Fibroblast of pulmonary artery (primary cell): ENCODE measurements at regions not wholly inside any gene's neighbourhood (a gene's known extent, or its start where the extent isn't known, plus 50 kb on each side); places are given as distances from the start of the nearest gene placed in this dataset.
"Not testable (repeated sequence)": the region's sequence is repeated elsewhere in the genome, so short reads cannot be mapped to it uniquely, and the experiment has no call there.

Experiments used
- DNase-seq: peaks from one replicate; pipeline ENCODE4 v3.0.0-alpha.2; 2010; ENCODE audit warnings: low read depth
- H3K4me3 ChIP-seq: replicated peaks from 2 replicates; pipeline ENCODE4 v1.5.1; 2011; ENCODE audit warnings: low read depth, mild to moderate bottlenecking, control low read depth, low read length, moderate library complexity
- TF ChIP-seq, protein P1 (sequence below): IDR thresholded peaks from 2 replicates; pipeline ENCODE4 v1.5.1; 2011; ENCODE audit warnings: mild to moderate bottlenecking, control low read depth, low read length, inconsistent platforms; ENCODE audit errors: missing control alignments

DNA sequence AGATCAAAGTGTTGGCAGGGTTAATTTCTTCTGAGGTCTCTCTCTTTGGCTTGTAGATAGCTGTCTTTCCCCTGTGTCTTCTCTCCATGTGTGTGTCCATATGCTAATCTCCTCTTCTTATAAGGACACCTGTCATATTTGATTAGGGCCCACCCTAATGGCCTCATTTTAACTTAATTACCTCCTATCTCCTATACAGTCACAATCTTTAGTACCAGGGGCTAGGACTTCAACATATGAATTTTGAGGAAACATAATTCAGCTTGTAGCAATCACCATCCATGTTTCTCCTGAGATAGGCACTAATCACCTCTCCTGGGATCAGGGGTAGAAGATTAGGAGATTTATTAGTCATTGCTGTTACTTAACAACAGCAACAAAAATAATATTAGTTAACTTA lies 196.1 kb upstream of the RXFP2 start:
- no peak for DNase-seq
- TF ChIP-seq, protein P1, sequence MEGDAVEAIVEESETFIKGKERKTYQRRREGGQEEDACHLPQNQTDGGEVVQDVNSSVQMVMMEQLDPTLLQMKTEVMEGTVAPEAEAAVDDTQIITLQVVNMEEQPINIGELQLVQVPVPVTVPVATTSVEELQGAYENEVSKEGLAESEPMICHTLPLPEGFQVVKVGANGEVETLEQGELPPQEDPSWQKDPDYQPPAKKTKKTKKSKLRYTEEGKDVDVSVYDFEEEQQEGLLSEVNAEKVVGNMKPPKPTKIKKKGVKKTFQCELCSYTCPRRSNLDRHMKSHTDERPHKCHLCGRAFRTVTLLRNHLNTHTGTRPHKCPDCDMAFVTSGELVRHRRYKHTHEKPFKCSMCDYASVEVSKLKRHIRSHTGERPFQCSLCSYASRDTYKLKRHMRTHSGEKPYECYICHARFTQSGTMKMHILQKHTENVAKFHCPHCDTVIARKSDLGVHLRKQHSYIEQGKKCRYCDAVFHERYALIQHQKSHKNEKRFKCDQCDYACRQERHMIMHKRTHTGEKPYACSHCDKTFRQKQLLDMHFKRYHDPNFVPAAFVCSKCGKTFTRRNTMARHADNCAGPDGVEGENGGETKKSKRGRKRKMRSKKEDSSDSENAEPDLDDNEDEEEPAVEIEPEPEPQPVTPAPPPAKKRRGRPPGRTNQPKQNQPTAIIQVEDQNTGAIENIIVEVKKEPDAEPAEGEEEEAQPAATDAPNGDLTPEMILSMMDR: no peak
- H3K4me3 ChIP-seq: no peak overlapping the region

DNA sequence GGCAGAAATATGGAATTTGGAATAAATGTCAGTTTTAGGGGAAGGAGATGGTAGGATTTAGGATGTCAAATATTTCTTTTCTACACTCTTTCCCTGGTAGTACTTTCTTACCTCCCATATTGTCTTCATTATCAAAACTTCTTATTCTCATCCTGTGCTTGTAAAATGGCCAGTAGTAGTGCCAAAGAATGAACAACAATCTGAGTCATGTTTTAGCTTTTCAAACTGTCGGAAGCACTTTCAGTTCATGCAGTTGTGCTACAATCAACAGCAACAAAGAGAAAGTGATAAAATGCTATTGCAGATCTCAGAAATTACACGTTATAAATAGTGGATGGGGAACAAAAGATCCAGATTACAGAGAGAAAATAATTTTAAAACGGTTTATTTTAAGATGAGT lies 193.7 kb upstream of the RXFP2 start:
- DNase-seq: peak; percentile 49
- peak overlapping the region; percentile 11 for H3K4me3 ChIP-seq
- TF ChIP-seq, protein P1: no peak

DNA sequence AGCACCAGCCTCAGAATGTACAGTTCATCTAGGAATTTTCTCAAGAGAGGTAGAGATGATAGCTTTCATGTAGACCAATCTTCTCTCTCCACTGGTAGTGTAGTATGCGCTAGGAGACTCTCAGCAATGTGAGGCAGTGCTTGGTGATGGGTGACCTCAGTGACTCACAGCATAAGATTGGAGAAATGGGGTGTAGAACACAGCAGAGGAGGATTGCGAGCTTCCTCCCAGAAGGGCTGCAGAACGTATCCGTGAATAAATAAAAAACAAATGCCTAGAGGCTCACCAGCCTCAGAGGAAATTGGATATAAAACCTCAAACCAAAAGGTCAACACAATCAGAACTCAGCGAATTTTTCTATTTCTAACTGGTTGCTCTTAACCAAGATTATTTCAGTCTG lies 182.9 kb upstream of the RXFP2 start:
- TF ChIP-seq, protein P1: no peak
- H3K4me3 ChIP-seq: no peak overlapping the region
- DNase-seq: peak; percentile 16

DNA sequence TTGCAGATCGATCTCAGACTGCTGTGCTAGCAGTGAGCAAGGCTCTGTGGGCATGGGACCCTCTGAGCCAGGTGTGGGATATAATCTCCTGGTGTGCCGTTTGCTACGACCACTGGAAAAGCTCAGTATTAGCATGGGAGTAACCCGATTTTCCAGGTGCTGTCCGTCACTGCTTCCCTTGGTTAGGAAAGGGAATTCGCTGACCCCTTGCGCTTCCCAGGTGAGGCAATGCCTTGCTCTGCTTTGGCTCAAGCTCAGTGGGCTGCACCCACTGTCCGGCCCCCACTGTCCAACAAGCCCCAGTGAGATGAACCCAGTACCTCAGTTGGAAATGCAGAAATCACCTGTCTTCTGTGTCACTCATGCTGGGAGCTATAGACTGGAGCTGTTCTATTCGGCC lies 155.1 kb upstream of the RXFP2 start:
- H3K4me3 ChIP-seq, DNase-seq: not testable (repeated sequence)

DNA sequence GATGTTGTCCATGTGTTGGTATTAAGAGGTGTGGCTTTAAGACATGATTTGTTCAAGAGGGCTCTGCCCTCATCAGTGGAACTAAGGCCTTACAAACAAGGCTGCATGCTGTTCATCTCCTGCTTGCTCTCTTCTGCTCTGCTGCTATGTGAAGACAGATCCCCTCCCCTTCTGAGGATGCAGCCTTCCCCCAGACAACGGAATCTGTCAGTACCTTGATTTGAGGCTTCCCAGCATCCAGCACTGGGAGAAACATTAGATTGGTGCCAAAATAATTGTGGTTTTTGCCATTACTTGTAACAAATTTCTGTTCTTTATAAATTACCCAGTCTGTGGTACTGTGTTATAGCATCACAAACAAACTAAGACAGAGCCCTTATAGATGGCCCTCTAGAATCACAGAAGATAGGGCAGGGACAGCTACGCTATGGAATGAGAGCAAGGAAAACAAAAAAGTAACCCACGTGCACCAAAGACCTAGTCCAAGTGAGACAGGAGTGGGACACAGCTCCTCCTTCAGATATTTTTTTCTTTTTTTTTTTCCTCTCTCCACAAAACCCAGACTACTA lies 151.5 kb upstream of the RXFP2 start:
- TF ChIP-seq, protein P1: no peak
- no peak overlapping the region for H3K4me3 ChIP-seq
- peak; percentile 3 for DNase-seq

DNA sequence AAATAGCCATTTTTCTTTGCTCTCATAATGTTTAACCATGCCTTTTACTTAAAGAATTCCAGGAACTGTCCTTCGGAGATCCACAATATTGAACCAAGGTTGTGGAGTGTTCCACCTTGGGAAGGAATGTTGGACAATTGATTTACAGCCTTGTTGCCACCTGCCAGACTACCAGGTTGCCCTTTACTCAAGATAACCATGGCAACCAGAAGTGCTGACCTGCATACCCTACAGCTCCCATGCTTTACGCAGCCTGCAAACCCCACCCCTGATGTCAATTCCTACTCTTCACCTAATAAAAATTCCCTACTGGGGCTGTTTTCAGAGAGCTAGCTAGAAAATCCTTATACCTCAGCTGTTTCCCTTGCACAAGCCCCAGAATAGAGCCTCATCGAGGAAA lies 151.0 kb upstream of the RXFP2 start:
- no peak overlapping the region for H3K4me3 ChIP-seq
- TF ChIP-seq, protein P1: no peak
- no peak for DNase-seq

DNA sequence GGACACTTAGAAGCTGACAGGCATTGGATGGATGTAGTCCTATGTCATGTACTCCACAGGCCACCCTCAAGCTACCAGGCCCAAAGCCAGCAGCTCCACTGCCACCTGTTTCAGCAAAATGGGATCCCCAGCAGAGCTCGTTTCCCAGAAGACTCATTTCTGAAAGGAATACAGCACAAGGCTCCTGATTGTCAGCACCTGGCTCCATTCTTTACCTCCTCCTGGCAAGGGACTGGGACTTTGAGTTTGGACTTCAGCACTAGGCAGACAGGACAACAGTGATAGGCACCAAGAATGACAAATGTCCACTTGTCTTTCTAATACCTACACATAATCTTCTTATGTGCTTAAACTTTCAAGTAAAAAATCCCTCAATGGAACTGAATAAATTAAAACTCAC lies 150.4 kb upstream of the RXFP2 start:
- TF ChIP-seq, protein P1: no peak
- DNase-seq: no peak
- no peak overlapping the region for H3K4me3 ChIP-seq
